GM21717 (cell line): ENCODE measurements at regions not wholly inside any gene's neighbourhood (a gene's known extent, or its start where the extent isn't known, plus 50 kb on each side); places are given as distances from the start of the nearest gene placed in this dataset.

Source experiments
- ATAC-seq: cut with Tn5 transposase; IDR thresholded peaks from one replicate; pipeline ENCODE4 v1.9.1; 2021; ENCODE audit warnings: mild to moderate bottlenecking, moderate library complexity; ENCODE audit not compliant: unreplicated experiment

GRCh38 chr6:6518631-6519427 lies 69.7 kb upstream of the LY86 start:
- ATAC-seq, result no peak

GRCh38 chr6:6521961-6522482 lies 66.5 kb upstream of the LY86 start:
- ATAC-seq, result no peak

- ATAC-seq, result no peak
Observed at GRCh38 chr6:6522709-6523108, 65.8 kb upstream of the LY86 start.

GRCh38 chr6:6524951-6525350 lies 63.6 kb upstream of the LY86 start:
- ATAC-seq, result no peak

GRCh38 chr6:6525933-6526332 lies 62.6 kb upstream of the LY86 start:
- ATAC-seq, result no peak

- ATAC-seq, result no peak
Observed at GRCh38 chr6:6529275-6529674, 59.2 kb upstream of the LY86 start.

- ATAC-seq, result no peak
Observed at GRCh38 chr6:6533176-6533575, 55.3 kb upstream of the LY86 start.

GRCh38 chr6:6534399-6534798 lies 54.1 kb upstream of the LY86 start:
- ATAC-seq, result no peak

GRCh38 chr6:6537488-6538260 lies 50.8 kb upstream of the LY86 start:
- no peak for ATAC-seq

- ATAC-seq, result no peak
Observed at GRCh38 chr6:6538261-6538660, 50.3 kb upstream of the LY86 start.
